ENCODE measurements at regions not wholly inside any gene's neighbourhood (a gene's known extent, or its start where the extent isn't known, plus 50 kb on each side); places are given as distances from the start of the nearest gene placed in this dataset.

- WGBS, 4 donors = 64 to 75% (median 66%) methylated on average over 7 of the region's 7 CpGs
- Histone ChIP-seq H3K27ac (no peak overlapping the region), H3K27me3 (no peaks in the 10 kb centered on the region), H3K4me1 (replicated peaks in 1 of 2) (no peaks in the 10 kb centered on the region), H3K9me3 (replicated peaks in 1 of 3) (no peaks in the 10 kb centered on the region), H3K36me3 (replicated peaks in 1 of 2) (no peaks in the 10 kb centered on the region), H3K4me3 (no peak overlapping the region)
- no peak for DNase-seq
- TF ChIP-seq POLR2A (IDR thresholded peaks at IDR 0.05) = no peak
- no peak for TF ChIP-seq CTCF (IDR thresholded peaks at IDR 0.05)
- intact Hi-C loops (cut with DNase I) = no loop called here
Measured at GRCh38 chr12:126212824-126213223, 1147.6 kb downstream of the AACS start.

- DNase-seq = no peak
- TF ChIP-seq CTCF (IDR thresholded peaks at IDR 0.05) (no peak), POLR2A (IDR thresholded peaks at IDR 0.05) (no peak)
- WGBS, 4 donors = 50 to 79% (median 70%) methylated on average over 1 of the region's 1 CpG
- no peaks in the 10 kb centered on the region for H3K9me3 ChIP-seq (replicated peaks in 1 of 3)
- H3K36me3 ChIP-seq (replicated peaks in 1 of 2) = no peaks in the 10 kb centered on the region
- no peaks in the 10 kb centered on the region for H3K4me1 ChIP-seq (replicated peaks in 1 of 2)
- intact Hi-C loops (cut with DNase I) = no loop called here
- H3K4me3 ChIP-seq = no peak overlapping the region
- H3K27ac ChIP-seq = no peak overlapping the region
- H3K27me3 ChIP-seq = no peaks in the 10 kb centered on the region
Measured at GRCh38 chr12:126218697-126219096, 1153.5 kb downstream of the AACS start.

GRCh38 chr12:126219139-126219538, 1153.9 kb downstream of the AACS start:
- 34 to 65% (median 59%) methylated on average over 2 of the region's 2 CpGs for WGBS, 4 donors
- Histone ChIP-seq H3K36me3 (replicated peaks in 1 of 2) (no peaks in the 10 kb centered on the region), H3K9me3 (replicated peaks in 1 of 3) (no peaks in the 10 kb centered on the region), H3K4me3 (no peak overlapping the region), H3K27ac (no peak overlapping the region), H3K27me3 (no peaks in the 10 kb centered on the region), H3K4me1 (replicated peaks in 1 of 2) (no peaks in the 10 kb centered on the region)
- DNase-seq = no peak
- intact Hi-C loops (cut with DNase I) = no loop called here
- no peak for TF ChIP-seq POLR2A (IDR thresholded peaks at IDR 0.05)
- no peak for TF ChIP-seq CTCF (IDR thresholded peaks at IDR 0.05)

GRCh38 chr12:126219654-126220279, 1154.5 kb downstream of the AACS start:
- Histone ChIP-seq H3K9me3 (replicated peaks in 1 of 3) (no peaks in the 10 kb centered on the region), H3K4me3 (no peak overlapping the region), H3K27ac (no peak overlapping the region), H3K27me3 (no peaks in the 10 kb centered on the region), H3K36me3 (replicated peaks in 1 of 2) (no peaks in the 10 kb centered on the region), H3K4me1 (replicated peaks in 1 of 2) (no peaks in the 10 kb centered on the region)
- no peak for DNase-seq
- no peak for TF ChIP-seq CTCF (IDR thresholded peaks at IDR 0.05)
- TF ChIP-seq POLR2A (IDR thresholded peaks at IDR 0.05) = no peak
- intact Hi-C loops (cut with DNase I) = no loop called here
- 59 to 67% (median 61%) methylated on average over 5 to 6 of the region's 6 CpGs for WGBS, 4 donors

Measured in adrenal gland (tissue), 9 donors.